ENCODE measurements at regions not wholly inside any gene's neighbourhood (a gene's known extent, or its start where the extent isn't known, plus 50 kb on each side); places are given as distances from the start of the nearest gene placed in this dataset.

DNA sequence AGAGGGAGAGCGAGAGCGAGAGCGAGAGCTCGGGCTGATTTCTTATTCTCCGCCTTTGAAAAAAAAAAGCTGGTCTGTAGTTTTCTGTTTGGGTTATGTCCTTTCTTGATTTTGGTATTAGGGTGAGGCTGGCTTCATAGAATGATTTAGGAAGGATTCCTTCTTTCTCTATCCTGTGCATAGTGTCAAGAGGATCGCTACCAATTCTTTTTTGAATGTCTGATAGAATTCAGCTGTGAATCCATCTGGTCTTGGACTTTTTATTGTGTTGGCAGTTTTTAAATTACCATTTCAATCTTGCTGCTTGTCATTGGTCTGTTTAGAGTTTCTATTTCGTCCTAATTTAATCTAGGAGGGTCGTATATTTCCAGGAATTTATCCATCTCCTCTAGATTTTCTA is 1414.6 kb upstream of the MIR17HG start:
- Histone ChIP-seq H3K4me3 (ENCODE audit: low read depth in 1 of 5, low read length in 5 of 5) (no peak overlapping the region), H3K27ac (ENCODE audit: low read depth, low read length) (no peak overlapping the region), H3K9ac (ENCODE audit: low read length in 5 of 5) (no peak overlapping the region), H3K9me3 (ENCODE audit: control insufficient read depth in 5 of 5, low read length in 5 of 5) (no peaks in the 10 kb centered on the region), H3K4me1 (ENCODE audit: control insufficient read depth in 5 of 5, insufficient read depth in 5 of 5, low read length in 5 of 5) (no peaks in the 10 kb centered on the region), H3K36me3 (ENCODE audit: control insufficient read depth in 5 of 5, insufficient read depth in 5 of 5, low read length in 5 of 5) (no peaks in the 10 kb centered on the region), H3K27me3 (ENCODE audit: control insufficient read depth in 5 of 5, insufficient read depth in 4 of 5, low read length in 5 of 5) (no peaks in the 10 kb centered on the region)

DNA sequence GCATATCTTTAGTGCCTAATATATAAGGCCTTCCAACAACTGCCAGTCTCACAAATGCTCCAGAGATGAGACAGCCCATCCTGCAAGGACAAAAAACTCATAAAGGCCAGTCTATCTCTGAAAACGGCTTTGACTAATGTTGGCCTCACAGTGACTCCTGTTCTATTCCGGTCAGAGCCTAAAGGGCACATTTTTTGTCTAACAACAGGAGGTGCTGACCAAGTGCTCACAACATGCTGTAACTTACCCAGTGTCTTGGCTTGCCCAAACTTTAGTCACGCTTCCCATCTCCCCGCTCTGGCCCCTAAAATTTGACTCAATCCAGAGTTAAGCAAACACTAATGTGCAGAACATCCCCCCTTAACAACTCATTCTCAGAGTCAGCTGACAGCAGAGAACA is 1411.2 kb upstream of the MIR17HG start:
- no peaks in the 10 kb centered on the region for H3K9me3 ChIP-seq (ENCODE audit: control insufficient read depth in 5 of 5, low read length in 5 of 5)
- H3K9ac ChIP-seq (ENCODE audit: low read length in 5 of 5), result no peak overlapping the region
- no peaks in the 10 kb centered on the region for H3K27me3 ChIP-seq (ENCODE audit: control insufficient read depth in 5 of 5, insufficient read depth in 4 of 5, low read length in 5 of 5)
- H3K36me3 ChIP-seq (ENCODE audit: control insufficient read depth in 5 of 5, insufficient read depth in 5 of 5, low read length in 5 of 5), result no peaks in the 10 kb centered on the region
- no peak overlapping the region for H3K27ac ChIP-seq (ENCODE audit: low read depth, low read length)
- H3K4me1 ChIP-seq (ENCODE audit: control insufficient read depth in 5 of 5, insufficient read depth in 5 of 5, low read length in 5 of 5), result no peaks in the 10 kb centered on the region
- H3K4me3 ChIP-seq (ENCODE audit: low read depth in 1 of 5, low read length in 5 of 5), result no peak overlapping the region

DNA sequence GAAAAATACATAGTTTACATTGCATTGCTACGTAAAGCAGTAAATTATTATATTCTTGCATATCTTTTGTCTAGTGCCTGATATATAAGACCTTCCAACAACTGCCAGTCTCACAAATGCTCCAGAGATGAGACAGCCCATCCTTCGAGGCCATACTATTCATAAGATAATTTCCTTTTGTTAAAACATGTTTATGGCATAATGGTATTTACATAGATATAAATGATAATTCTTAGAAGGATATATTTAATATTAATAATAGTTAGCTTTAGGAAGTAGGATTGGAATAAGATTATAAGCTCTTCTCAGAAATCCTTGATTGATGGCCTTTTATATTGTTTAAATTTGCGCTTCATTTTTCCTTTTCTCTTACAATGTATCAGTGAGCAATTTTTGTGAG is 1410.1 kb upstream of the MIR17HG start:
- Histone ChIP-seq H3K27ac (ENCODE audit: low read depth, low read length) (no peak overlapping the region), H3K27me3 (ENCODE audit: control insufficient read depth in 5 of 5, insufficient read depth in 4 of 5, low read length in 5 of 5) (no peaks in the 10 kb centered on the region), H3K4me1 (ENCODE audit: control insufficient read depth in 5 of 5, insufficient read depth in 5 of 5, low read length in 5 of 5) (no peaks in the 10 kb centered on the region), H3K9ac (ENCODE audit: low read length in 5 of 5) (no peak overlapping the region), H3K4me3 (ENCODE audit: low read depth in 1 of 5, low read length in 5 of 5) (no peak overlapping the region), H3K9me3 (ENCODE audit: control insufficient read depth in 5 of 5, low read length in 5 of 5) (no peaks in the 10 kb centered on the region), H3K36me3 (ENCODE audit: control insufficient read depth in 5 of 5, insufficient read depth in 5 of 5, low read length in 5 of 5) (no peaks in the 10 kb centered on the region)

DNA sequence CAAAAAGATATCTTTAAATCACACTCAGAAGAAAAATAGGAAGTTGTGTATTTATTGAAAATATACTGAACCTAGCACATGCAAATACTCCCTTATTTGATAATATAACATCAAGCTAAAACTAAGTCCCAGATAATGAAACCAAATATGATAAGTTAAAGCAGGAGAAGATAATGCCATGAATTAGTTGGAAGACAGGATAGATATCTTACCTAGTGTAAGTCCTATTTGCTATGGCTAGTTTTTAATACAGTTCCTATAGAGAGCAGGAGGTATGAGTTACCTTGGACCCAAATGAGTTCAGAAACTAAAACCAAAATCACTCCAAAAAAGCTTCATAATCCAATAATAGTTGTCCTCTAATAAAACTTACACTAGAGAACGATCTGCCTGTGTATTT is 1407.1 kb upstream of the MIR17HG start:
- Histone ChIP-seq H3K4me1 (ENCODE audit: control insufficient read depth in 5 of 5, insufficient read depth in 5 of 5, low read length in 5 of 5) (no peaks in the 10 kb centered on the region), H3K27ac (ENCODE audit: low read depth, low read length) (no peak overlapping the region), H3K27me3 (ENCODE audit: control insufficient read depth in 5 of 5, insufficient read depth in 4 of 5, low read length in 5 of 5) (no peaks in the 10 kb centered on the region), H3K36me3 (ENCODE audit: control insufficient read depth in 5 of 5, insufficient read depth in 5 of 5, low read length in 5 of 5) (no peaks in the 10 kb centered on the region), H3K9ac (ENCODE audit: low read length in 5 of 5) (no peak overlapping the region), H3K9me3 (ENCODE audit: control insufficient read depth in 5 of 5, low read length in 5 of 5) (no peaks in the 10 kb centered on the region), H3K4me3 (ENCODE audit: low read depth in 1 of 5, low read length in 5 of 5) (no peak overlapping the region)

- Histone ChIP-seq H3K4me1 (ENCODE audit: control insufficient read depth in 5 of 5, insufficient read depth in 5 of 5, low read length in 5 of 5) (no peaks in the 10 kb centered on the region), H3K9ac (ENCODE audit: low read length in 5 of 5) (no peak overlapping the region), H3K27me3 (ENCODE audit: control insufficient read depth in 5 of 5, insufficient read depth in 4 of 5, low read length in 5 of 5) (no peaks in the 10 kb centered on the region), H3K9me3 (ENCODE audit: control insufficient read depth in 5 of 5, low read length in 5 of 5) (no peaks in the 10 kb centered on the region), H3K4me3 (ENCODE audit: low read depth in 1 of 5, low read length in 5 of 5) (no peak overlapping the region), H3K27ac (ENCODE audit: low read depth, low read length) (no peak overlapping the region), H3K36me3 (ENCODE audit: control insufficient read depth in 5 of 5, insufficient read depth in 5 of 5, low read length in 5 of 5) (no peaks in the 10 kb centered on the region)
Measured at GRCh38 chr13:89943139-89943538, 1404.3 kb upstream of the MIR17HG start.

GRCh38 chr13:89950225-89950624 is 1397.3 kb upstream of the MIR17HG start:
- Histone ChIP-seq H3K27me3 (ENCODE audit: control insufficient read depth in 5 of 5, insufficient read depth in 4 of 5, low read length in 5 of 5) (no peaks in the 10 kb centered on the region), H3K4me3 (ENCODE audit: low read depth in 1 of 5, low read length in 5 of 5) (no peak overlapping the region), H3K9me3 (ENCODE audit: control insufficient read depth in 5 of 5, low read length in 5 of 5) (peaks cover 0 to 2% (median 0%) of the 10 kb centered on the region in 5 donors), H3K9ac (ENCODE audit: low read length in 5 of 5) (no peak overlapping the region), H3K36me3 (ENCODE audit: control insufficient read depth in 5 of 5, insufficient read depth in 5 of 5, low read length in 5 of 5) (no peaks in the 10 kb centered on the region), H3K27ac (ENCODE audit: low read depth, low read length) (no peak overlapping the region), H3K4me1 (ENCODE audit: control insufficient read depth in 5 of 5, insufficient read depth in 5 of 5, low read length in 5 of 5) (no peaks in the 10 kb centered on the region)

DNA sequence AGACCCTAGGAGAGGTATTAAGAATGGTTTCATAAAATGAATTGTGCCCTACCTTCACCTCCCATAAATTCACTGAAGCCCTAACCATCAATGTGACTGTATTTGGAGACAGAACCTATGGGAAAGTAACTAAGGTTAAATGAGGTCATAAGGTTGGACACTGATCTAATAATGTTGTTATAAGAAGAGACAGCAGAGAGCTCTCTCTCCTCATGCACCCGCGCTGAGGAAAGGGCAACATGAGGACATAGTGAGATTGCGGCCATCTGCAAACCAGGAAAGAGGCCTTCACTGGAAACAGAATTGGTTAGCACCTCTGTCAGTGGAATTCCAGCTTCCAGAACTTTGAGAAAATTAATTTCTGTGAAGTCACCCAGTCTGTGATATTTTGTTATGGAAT is 1396.1 kb upstream of the MIR17HG start:
- Histone ChIP-seq H3K27me3 (ENCODE audit: control insufficient read depth in 5 of 5, insufficient read depth in 4 of 5, low read length in 5 of 5) (no peaks in the 10 kb centered on the region), H3K9me3 (ENCODE audit: control insufficient read depth in 5 of 5, low read length in 5 of 5) (peaks cover 0 to 2% (median 0%) of the 10 kb centered on the region in 5 donors), H3K27ac (ENCODE audit: low read depth, low read length) (no peak overlapping the region), H3K4me1 (ENCODE audit: control insufficient read depth in 5 of 5, insufficient read depth in 5 of 5, low read length in 5 of 5) (no peaks in the 10 kb centered on the region), H3K36me3 (ENCODE audit: control insufficient read depth in 5 of 5, insufficient read depth in 5 of 5, low read length in 5 of 5) (no peaks in the 10 kb centered on the region), H3K9ac (ENCODE audit: low read length in 5 of 5) (no peak overlapping the region), H3K4me3 (ENCODE audit: low read depth in 1 of 5, low read length in 5 of 5) (no peak overlapping the region)

DNA sequence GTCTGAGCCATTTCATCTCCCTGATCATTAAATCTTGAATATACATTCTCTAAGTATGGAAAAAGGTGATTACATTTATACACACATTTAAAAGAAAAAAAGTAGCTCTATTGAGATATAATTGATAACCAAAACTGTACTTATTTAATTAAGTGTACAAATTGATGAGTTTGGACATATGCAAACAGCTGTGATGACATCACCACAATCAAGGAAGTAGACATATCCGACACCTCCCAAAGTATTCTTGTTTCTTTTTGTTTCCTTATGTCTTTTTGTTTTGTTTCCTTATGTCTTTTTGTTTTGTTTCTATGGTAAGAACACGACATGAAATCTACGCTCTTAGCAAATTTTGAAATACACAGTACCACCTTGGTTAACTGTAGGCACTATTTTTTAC is 1393.9 kb upstream of the MIR17HG start:
- no peak overlapping the region for H3K27ac ChIP-seq (ENCODE audit: low read depth, low read length)
- no peaks in the 10 kb centered on the region for H3K27me3 ChIP-seq (ENCODE audit: control insufficient read depth in 5 of 5, insufficient read depth in 4 of 5, low read length in 5 of 5)
- H3K9ac ChIP-seq (ENCODE audit: low read length in 5 of 5), result no peak overlapping the region
- no peaks in the 10 kb centered on the region for H3K36me3 ChIP-seq (ENCODE audit: control insufficient read depth in 5 of 5, insufficient read depth in 5 of 5, low read length in 5 of 5)
- H3K4me1 ChIP-seq (ENCODE audit: control insufficient read depth in 5 of 5, insufficient read depth in 5 of 5, low read length in 5 of 5), result no peaks in the 10 kb centered on the region
- peaks cover 0 to 2% (median 0%) of the 10 kb centered on the region in 5 donors for H3K9me3 ChIP-seq (ENCODE audit: control insufficient read depth in 5 of 5, low read length in 5 of 5)
- H3K4me3 ChIP-seq (ENCODE audit: low read depth in 1 of 5, low read length in 5 of 5), result no peak overlapping the region

- no peak overlapping the region for H3K4me3 ChIP-seq (ENCODE audit: low read depth in 1 of 5, low read length in 5 of 5)
- no peaks in the 10 kb centered on the region for H3K27me3 ChIP-seq (ENCODE audit: control insufficient read depth in 5 of 5, insufficient read depth in 4 of 5, low read length in 5 of 5)
- H3K4me1 ChIP-seq (ENCODE audit: control insufficient read depth in 5 of 5, insufficient read depth in 5 of 5, low read length in 5 of 5), result no peaks in the 10 kb centered on the region
- peaks cover 0 to 2% (median 0%) of the 10 kb centered on the region in 5 donors for H3K9me3 ChIP-seq (ENCODE audit: control insufficient read depth in 5 of 5, low read length in 5 of 5)
- H3K9ac ChIP-seq (ENCODE audit: low read length in 5 of 5), result no peak overlapping the region
- H3K27ac ChIP-seq (ENCODE audit: low read depth, low read length), result no peak overlapping the region
- H3K36me3 ChIP-seq (ENCODE audit: control insufficient read depth in 5 of 5, insufficient read depth in 5 of 5, low read length in 5 of 5), result no peaks in the 10 kb centered on the region
Measured at GRCh38 chr13:89955773-89956172, 1391.7 kb upstream of the MIR17HG start.

DNA sequence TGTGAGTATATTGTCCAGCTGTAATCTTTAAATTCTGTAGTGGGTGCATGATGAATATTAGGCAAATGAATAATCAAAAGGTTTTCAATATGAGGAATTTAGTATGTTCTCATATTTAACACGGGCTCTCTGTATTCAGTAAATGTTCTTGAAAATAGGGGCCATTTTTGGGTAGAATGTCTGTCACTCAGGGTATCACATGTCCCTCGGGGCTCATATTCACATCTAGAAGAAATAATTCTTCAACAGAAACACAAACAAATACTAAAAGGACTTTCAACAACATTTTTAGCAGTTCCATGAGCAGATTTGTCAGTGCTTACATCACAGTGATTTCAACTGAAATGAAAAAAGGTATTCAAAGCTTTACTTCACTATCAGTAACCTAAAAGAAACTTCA is 1388.4 kb upstream of the MIR17HG start:
- Histone ChIP-seq H3K4me3 (ENCODE audit: low read depth in 1 of 5, low read length in 5 of 5) (no peak overlapping the region), H3K9me3 (ENCODE audit: control insufficient read depth in 5 of 5, low read length in 5 of 5) (peaks cover 0 to 2% (median 0%) of the 10 kb centered on the region in 5 donors), H3K4me1 (ENCODE audit: control insufficient read depth in 5 of 5, insufficient read depth in 5 of 5, low read length in 5 of 5) (no peaks in the 10 kb centered on the region), H3K27me3 (ENCODE audit: control insufficient read depth in 5 of 5, insufficient read depth in 4 of 5, low read length in 5 of 5) (no peaks in the 10 kb centered on the region), H3K27ac (ENCODE audit: low read depth, low read length) (no peak overlapping the region), H3K9ac (ENCODE audit: low read length in 5 of 5) (no peak overlapping the region), H3K36me3 (ENCODE audit: control insufficient read depth in 5 of 5, insufficient read depth in 5 of 5, low read length in 5 of 5) (no peaks in the 10 kb centered on the region)

- Histone ChIP-seq H3K9me3 (ENCODE audit: control insufficient read depth in 5 of 5, low read length in 5 of 5) (no peaks in the 10 kb centered on the region), H3K36me3 (ENCODE audit: control insufficient read depth in 5 of 5, insufficient read depth in 5 of 5, low read length in 5 of 5) (no peaks in the 10 kb centered on the region), H3K4me1 (ENCODE audit: control insufficient read depth in 5 of 5, insufficient read depth in 5 of 5, low read length in 5 of 5) (no peaks in the 10 kb centered on the region), H3K9ac (ENCODE audit: low read length in 5 of 5) (no peak overlapping the region), H3K27me3 (ENCODE audit: control insufficient read depth in 5 of 5, insufficient read depth in 4 of 5, low read length in 5 of 5) (no peaks in the 10 kb centered on the region), H3K4me3 (ENCODE audit: low read depth in 1 of 5, low read length in 5 of 5) (no peak overlapping the region), H3K27ac (ENCODE audit: low read depth, low read length) (no peak overlapping the region)
Measured at GRCh38 chr13:89965252-89965651, 1382.2 kb upstream of the MIR17HG start.

Measured in subcutaneous abdominal adipose tissue (tissue), 5 donors.